Left renal pelvis (tissue), 4 donors: ENCODE measurements at regions not wholly inside any gene's neighbourhood (a gene's known extent, or its start where the extent isn't known, plus 50 kb on each side); places are given as distances from the start of the nearest gene placed in this dataset.
"Not testable (repeated sequence)": the region's sequence is repeated elsewhere in the genome, so short reads cannot be mapped to it uniquely, and the experiment has no call there.

Experiments used
- DNase-seq, 4 donors: peaks; one replicate each; pipeline ENCODE4 v3.0.0-alpha.2; 2013; ENCODE audit warnings: low read depth in 4 of 4, low spot score in 3 of 4

GRCh38 chr13:31605076-31605860 is 134.1 kb upstream of the RXFP2 start:
- peak in 2 of 4 donors; percentile 36 to 41 for DNase-seq

- DNase-seq, result not testable (repeated sequence)
Observed at GRCh38 chr13:31607531-31607930, 131.8 kb upstream of the RXFP2 start.

DNA sequence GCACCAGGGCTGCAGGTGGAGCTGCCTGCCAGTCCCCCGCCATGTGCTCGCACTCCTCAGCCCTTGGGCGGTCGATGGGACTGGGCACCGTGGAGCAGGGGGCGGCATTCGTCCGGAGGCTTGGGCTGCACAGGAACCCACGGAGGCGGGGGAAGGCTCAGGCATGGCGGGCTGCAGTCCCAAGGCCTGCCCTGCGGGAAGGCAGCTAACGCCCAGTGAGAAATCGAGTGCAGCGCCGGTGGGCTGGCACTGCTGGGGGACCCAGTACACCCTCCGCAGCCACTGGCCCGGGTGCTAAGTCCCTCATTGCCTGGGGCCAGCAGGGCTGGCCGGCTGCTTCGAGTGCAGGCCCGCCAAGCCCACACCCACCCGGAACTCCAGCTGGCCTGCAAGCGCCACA is 130.5 kb upstream of the RXFP2 start:
- DNase-seq, result not testable (repeated sequence)

DNA sequence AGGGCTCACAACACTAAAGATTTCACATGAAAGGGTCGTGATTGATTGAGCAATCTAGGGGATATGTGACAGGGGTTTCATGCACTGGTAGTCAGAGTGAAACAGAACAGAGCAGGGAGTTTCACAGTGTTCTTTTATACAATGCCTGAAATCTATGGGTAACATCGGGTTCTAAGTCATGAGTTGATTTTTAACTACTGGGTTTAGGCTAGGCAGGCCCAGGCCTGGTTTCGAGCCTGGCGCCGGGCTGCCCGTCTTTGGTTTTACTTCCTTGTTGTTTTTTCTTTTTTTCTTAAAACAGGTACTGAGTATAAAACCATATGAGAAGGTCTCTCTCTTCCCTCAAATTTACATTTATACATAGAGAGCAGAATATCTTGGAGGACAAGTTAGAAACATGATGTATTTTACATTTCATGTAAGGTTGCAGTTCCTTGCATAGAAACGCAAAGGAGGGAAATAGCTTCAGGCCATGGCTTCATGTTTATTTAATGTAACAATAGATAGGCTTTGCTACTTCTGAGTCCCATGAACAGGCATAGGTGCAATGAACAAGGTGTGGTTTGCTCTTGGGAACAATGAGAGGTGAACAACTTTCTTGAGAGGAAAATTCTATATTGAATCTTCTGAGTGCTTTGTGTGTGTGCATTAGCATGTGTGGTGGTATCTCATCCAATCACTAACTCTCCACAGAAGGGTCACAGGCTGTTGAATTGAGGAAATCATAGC is 128.9 kb upstream of the RXFP2 start:
- DNase-seq, result no peak

GRCh38 chr13:31611214-31611613 is 128.1 kb upstream of the RXFP2 start:
- DNase-seq, result no peak

- DNase-seq, result no peak
Observed at GRCh38 chr13:31614073-31614472, 125.3 kb upstream of the RXFP2 start.

- no peak for DNase-seq
Observed at GRCh38 chr13:31614704-31615103, 124.6 kb upstream of the RXFP2 start.

- no peak for DNase-seq
Observed at GRCh38 chr13:31625115-31625514, 114.2 kb upstream of the RXFP2 start.

DNA sequence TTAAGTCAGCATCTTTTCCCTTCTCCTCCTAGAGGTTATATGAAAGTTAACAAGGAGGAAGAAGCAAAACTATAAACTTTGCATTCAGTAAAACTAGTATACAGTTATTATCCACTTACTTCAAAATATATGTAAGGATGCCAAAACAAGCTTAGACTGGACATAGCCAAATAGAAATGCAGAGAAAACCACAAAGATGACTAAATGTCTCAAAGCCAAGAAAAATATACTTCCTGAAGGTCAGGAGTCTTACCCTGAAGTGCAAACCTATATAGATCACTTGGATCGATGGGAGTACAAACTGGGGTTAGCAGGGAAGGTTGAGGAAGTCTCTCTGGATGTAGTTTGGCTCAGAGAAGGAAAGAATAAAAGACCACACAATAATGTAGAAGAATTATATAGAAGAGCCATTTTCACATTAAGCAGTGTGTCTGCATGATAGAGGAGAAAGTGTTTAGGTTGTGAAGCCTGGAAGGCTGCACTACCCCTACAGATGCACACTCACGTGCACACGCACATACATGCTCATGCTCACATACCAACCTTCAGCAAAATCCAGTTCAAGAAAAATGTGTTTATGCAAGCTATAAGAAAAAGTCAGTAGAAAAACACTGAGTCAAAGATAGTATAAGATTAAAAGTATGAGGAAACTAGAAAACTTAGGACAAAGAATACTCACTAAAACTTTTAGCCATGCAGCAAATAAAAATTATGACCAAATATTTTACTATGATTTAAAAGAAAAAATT is 112.1 kb upstream of the RXFP2 start:
- no peak for DNase-seq

- no peak for DNase-seq
Observed at GRCh38 chr13:31629085-31629780, 110.1 kb upstream of the RXFP2 start.

DNA sequence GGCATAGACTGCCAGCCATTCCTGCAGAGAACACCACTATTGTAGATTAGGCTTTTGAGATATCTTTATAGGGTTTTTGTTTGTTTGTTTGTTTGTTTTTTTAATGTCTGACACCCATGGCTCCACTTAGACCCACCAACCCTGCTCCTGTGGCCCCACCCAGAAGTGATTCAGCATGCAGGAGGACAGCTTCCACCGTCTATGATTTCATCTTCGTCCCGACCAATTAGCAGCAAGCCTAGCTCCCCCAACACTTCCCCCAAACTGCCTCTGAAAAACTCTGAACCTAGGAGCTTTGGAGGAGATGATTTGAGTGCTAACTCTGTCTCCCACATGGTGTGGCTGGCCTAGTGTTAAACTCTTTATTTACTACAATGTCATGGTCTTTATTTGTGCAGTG is 108.3 kb upstream of the RXFP2 start:
- DNase-seq, result no peak

DNA sequence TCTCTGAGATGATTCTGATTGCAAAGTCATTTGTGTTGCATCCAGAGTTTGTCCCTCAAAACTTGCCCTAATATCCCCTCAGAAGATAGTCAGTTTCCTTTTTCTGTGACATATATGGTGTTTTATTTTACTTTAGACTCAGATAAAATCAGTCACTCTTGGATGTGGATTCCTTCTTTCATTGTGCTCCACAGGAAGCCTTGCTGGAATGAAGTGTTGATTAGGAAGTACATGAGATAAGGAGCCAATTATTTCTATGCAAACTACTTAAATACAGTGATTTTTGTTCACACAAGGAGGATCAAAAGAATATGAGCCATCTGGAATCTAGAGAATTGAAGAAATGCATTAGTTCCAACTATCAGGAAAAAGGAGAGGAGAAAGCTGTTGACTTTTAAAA is 107.6 kb upstream of the RXFP2 start:
- no peak for DNase-seq

- DNase-seq, result no peak
Observed at GRCh38 chr13:31638577-31638976, 100.7 kb upstream of the RXFP2 start.

DNA sequence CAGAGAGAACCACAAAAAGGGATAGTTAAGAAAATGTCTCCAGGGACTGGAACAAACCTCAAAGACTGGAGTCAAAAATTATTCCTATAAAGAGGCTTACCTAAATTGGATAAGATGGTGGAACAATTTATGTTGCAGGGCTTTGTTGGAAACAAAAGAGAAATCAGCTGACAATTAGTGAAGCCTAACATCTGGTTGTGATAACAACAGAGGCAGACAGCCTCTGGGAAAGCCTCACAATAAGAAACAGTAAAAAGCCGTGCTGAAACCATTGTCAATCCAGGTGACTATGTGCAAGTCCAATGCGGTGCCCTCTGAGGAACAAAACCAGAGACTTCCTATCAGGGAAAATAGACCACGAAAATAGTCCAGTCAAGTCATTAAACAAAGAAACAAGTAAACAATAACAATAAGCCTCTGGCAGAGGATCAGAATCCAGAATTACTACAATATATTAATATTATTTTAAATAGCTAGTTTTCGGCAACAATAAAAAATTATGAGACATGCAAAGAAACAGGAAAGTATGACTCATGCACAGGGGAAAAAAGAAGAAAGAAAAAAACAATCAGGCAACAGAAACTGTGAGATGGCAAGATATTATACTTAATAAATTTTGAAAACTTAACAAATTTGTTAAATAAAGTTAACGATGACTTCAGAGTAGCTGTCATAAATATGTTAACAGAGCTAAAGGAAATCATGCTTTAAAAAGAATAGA is 99.7 kb upstream of the RXFP2 start:
- DNase-seq, result no peak

- DNase-seq, result no peak
Observed at GRCh38 chr13:31649766-31650165, 89.6 kb upstream of the RXFP2 start.

- DNase-seq, result no peak
Observed at GRCh38 chr13:31653730-31654129, 85.6 kb upstream of the RXFP2 start.

DNA sequence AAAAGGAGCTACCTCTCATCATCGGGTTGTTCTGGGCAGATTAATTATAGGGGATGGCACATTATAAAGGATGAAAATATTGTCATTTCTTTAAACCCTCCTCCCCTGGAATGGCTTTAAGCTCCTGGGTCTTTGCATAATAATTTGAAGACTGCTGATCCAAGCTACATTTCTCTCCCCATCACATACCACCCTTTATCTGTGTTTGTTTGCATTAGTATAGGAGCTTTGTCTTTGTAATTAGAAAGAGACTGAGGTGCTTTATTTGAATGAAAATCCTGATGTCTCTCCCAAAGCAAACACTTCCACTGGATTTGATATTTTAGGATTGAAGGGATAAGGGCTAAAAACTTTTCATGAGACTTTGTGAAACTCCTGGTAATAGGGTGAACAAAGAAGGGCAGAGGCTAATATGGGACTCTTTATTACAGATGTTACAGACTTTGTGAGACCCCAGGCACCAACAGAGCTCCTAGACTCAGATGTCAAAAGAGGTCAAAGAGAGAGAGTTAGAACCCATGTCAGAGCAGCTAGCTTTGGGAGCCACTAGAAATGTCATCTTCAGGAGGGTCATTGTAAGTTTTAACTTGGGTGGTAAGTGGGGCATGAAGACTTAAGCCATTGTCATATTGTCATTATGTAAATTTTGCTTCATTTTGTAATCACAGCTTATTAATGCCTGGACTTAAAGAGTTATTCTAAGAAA is 75.3 kb upstream of the RXFP2 start:
- DNase-seq, result no peak

- DNase-seq, result no peak
Observed at GRCh38 chr13:31670831-31671617, 68.3 kb upstream of the RXFP2 start.

DNA sequence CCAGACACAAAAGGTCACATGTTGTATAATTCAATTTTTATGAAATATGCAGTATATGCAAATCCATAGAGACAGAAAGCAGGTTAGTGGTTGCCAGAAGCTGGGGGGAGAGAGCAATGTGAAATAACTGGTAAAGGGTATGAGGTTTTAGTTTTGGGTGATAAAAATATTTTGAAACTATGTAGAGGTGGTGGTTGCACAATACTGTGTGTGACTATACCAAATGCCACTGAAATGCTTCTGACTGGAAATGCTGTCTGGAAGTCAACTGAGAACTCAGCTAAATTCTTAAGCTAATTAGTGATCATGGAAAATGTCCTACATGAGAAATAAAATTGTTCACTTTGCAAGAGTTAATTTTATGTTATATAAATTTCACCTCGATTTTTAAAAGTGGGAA is 65.3 kb upstream of the RXFP2 start:
- no peak for DNase-seq
